Right renal cortex interstitium (tissue), 3 donors: ENCODE measurements at regions not wholly inside any gene's neighbourhood (a gene's known extent, or its start where the extent isn't known, plus 50 kb on each side); places are given as distances from the start of the nearest gene placed in this dataset.

Experiments used
- DNase-seq, 3 donors: peaks; one replicate each; pipeline ENCODE4 v3.0.0-alpha.2; 2013; ENCODE audit warnings: low read depth in 3 of 3, low spot score in 2 of 3

DNA sequence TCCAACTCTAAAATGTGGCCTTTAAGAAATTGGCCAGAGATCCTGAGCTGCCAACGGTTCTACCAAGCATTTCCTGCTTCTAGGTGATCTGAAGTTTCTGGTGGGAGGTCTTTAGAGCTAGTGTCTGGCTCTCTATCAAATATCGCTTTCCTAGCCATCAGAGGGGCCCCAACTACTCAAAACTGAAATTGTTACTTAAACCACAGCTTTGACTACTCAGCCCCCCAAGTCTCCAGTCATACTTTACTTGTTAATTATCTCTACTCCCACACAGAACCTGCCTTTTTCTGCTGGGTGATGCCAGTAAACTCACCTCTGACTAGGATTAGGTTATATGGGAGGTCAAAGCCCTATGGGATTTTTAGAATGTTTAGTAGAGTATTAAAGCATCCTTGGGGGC lies 95.1 kb downstream of the FASLG start:
- no peak for DNase-seq

DNA sequence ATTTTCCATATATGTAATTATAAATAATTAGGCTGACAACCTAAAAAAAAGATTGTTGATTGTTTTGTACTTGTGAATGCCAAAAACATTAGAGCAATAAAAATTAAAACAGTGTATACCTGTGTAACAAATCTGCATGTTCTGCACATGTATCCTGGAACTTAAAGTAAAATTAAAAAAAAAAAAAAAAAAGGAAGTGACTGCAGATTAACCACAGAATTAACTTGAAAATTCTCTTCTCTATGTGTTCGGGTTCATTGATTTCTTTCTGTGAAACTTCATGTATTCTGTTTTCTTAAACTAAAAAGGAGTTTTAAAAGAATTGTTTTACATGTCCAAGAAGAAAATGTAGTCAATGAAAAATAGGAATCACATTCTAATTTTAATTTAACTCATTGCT lies 95.7 kb downstream of the FASLG start:
- no peak for DNase-seq

DNA sequence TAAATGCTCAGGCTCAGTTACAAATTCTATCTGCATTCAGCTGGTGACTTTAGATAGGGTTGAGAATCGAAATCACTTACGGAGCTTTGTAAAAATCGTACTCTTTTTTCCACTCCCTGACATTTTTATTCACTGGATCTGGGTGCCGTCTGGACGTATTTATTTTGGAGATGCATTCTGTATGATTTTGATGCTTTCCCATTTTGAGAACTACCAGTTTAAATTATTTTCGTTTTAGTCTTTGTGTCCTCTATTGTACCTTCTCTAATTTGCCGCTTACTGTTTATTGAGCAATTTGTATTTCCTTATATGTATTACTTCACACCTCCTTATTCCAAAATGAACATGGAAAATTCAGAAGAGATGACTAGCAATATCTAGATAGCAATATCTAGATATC lies 96.2 kb downstream of the FASLG start:
- no peak for DNase-seq

GRCh38 chr1:172756024-172756423 lies 97.1 kb downstream of the FASLG start:
- no peak for DNase-seq

DNA sequence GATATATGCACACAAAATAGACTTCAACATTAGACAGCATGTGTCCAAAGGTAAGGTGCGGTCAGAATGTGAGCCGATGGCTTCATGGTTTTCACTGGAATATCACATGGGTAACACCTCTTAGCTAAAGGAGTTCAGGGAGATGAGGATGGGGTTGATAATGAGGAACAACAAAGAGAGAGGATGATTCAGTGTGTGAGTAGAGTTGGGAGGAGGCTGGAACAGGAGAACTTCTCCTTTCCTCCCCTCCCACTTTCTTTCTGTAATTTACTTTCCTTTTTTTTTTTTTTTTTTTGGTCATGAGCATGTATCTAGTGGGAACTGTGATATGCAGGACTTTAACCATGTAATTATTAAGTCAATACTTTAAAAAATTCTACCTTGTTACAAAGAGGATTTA lies 99.4 kb downstream of the FASLG start:
- DNase-seq = no peak

DNA sequence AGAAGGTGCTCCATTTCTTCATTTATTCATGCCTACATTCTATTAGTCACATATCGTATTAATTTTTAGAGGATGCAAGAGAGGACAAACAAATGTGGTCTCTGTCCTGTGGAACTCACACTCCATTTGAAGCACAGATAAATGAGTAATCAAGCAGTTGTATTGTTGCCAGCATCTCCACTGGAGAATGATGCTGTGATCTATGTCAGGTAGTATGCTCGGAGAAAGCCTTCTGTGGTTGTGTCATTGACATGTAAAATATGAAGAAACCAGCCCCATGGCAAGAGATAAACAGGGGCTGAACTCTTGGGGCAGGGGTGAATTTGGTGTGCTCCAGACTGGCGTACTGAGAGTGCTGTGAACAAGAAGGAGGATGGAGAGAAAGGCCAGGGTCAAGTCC lies 101.2 kb downstream of the FASLG start:
- DNase-seq = no peak

- DNase-seq = no peak
Observed at GRCh38 chr1:172761581-172762486, 102.9 kb downstream of the FASLG start.

DNA sequence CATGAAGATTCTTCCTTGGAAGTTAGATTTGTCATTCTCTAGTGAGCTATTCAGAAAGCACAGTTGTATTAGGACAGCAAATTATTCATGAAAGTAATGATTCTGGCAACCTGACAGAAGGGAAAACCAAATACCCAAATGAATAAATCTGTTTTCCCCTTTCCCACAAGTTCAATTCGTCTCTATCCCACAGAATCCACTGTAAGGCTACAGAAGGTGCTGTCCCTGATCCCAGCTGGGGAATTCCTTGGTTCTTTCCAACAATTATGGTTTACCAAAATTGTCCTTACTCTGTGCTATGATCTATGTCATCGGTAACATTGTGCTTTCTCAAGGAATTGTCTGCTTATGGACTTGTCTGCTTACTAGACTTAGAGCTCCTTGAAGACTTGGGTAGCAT lies 104.2 kb downstream of the FASLG start:
- no peak for DNase-seq

- DNase-seq = no peak
Observed at GRCh38 chr1:172764378-172764777, 105.5 kb downstream of the FASLG start.

DNA sequence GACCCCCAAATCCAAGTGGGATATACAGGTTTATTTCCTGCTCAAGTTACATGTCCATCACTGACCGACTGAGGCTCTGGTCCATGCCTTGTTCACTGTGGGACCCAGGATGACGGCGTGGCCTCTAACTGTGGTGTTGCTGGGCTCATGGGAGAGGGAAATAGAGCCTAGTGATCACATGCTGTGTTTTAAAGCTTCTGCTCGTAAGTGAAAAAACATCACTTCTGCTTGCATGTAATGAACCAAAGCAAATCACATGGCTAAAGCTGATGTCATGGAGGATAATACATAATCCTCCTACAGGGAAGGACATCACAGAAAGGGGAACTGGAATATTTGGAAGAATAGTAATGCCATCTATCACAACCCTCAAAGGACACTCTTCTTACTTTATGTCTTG lies 107.6 kb downstream of the FASLG start:
- no peak for DNase-seq

DNA sequence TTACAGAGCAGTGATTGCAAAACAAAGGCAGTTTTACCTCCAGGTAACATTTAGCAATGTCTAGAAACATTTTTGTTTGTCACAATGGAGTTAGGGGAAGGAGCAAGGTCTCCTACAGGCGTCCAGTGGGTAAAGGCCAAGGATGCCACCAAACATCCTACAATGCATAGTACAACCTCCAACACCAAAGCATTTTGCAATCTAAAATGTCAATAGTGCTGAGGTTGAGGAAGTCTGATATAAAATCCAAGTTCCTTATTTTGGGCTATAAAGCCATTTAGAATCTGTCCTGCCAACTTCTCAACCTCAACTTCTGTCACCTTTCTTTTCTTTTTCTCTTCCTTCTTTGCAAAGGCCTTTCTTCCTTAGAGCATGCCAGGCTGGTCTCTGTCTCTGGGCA lies 111.2 kb downstream of the FASLG start:
- no peak for DNase-seq

- no peak for DNase-seq
Observed at GRCh38 chr1:172774561-172774960, 115.7 kb downstream of the FASLG start.

GRCh38 chr1:172775606-172776005 lies 116.7 kb downstream of the FASLG start:
- DNase-seq = no peak

DNA sequence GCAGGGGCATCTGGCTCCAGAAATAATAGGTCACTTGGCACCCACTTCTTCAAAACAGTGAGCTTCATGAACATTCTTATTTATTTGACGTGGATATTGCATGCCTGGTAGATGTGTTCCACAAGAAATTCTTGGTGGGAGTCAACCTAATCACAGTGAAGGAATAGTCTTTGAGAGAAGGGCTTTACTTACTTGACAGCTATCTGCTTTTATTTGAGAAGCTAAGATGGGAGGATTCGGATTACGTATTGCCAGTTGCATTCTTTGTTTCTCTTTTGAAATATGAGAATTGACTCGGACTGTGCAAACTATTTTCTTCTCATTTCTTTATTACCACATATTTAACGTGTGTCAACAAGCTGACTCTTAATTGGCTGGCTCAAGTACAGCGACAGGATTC lies 117.2 kb downstream of the FASLG start:
- DNase-seq = no peak

- no peak for DNase-seq
Observed at GRCh38 chr1:172777767-172778166, 118.9 kb downstream of the FASLG start.

GRCh38 chr1:172778456-172779455 lies 119.9 kb downstream of the FASLG start:
- no peak for DNase-seq

GRCh38 chr1:172779491-172779890 lies 120.6 kb downstream of the FASLG start:
- DNase-seq = no peak

- DNase-seq = no peak
Observed at GRCh38 chr1:172781513-172782140, 122.7 kb downstream of the FASLG start.

GRCh38 chr1:172789840-172790239 lies 130.9 kb downstream of the FASLG start:
- DNase-seq = no peak

- DNase-seq = no peak
Observed at GRCh38 chr1:172790245-172790644, 131.3 kb downstream of the FASLG start.

DNA sequence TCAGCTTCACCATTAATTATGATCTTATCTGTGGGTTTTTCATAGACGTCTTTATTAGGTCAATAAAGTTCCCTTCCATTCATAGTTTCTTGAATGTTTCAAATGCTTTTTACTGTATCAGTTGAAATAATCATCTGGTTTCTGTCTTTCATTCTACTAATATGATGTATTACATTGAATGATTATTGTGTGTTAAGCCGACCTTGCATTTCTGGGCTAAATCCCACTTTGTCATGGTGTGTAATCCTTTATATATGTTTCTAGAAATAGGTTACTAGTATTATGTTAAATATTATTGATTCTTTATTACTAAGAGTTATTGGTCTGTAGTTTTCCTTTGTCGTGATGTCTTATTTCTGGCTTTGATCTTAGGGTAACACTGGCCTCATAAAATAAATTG lies 134.9 kb downstream of the FASLG start:
- DNase-seq = no peak
